Fibroblast of skin of scalp (primary cell): ENCODE measurements at regions not wholly inside any gene's neighbourhood (a gene's known extent, or its start where the extent isn't known, plus 50 kb on each side); places are given as distances from the start of the nearest gene placed in this dataset.
A peak's percentile ranks its signal among the peaks of the same experiment; 100 is the strongest.

Source experiments
- DNase-seq: peaks from one replicate; pipeline ENCODE4 v3.0.0-alpha.2; 2013

- DNase-seq: no peak
Measured at GRCh38 chr11:92804388-92804966, 165.0 kb upstream of the MTNR1B start.

DNA sequence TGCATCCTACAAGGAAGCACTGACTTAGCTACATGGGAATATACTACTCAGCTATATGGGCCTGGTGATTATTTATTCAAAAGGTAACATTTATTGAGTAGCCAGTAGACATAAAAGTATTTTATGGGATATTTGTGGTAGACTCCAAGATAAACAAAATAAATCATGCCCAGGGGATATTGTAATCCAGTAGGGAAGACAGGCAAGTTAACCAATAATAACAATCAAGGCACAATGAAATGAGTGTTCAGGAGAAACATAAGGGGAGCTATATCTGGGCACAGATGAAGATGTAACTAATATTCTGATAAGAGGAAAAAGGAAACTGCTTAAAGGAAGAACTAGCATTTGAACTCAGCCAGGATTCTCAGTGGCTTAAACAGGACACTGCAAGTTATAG, 161.4 kb upstream of the MTNR1B start:
- no peak for DNase-seq

DNA sequence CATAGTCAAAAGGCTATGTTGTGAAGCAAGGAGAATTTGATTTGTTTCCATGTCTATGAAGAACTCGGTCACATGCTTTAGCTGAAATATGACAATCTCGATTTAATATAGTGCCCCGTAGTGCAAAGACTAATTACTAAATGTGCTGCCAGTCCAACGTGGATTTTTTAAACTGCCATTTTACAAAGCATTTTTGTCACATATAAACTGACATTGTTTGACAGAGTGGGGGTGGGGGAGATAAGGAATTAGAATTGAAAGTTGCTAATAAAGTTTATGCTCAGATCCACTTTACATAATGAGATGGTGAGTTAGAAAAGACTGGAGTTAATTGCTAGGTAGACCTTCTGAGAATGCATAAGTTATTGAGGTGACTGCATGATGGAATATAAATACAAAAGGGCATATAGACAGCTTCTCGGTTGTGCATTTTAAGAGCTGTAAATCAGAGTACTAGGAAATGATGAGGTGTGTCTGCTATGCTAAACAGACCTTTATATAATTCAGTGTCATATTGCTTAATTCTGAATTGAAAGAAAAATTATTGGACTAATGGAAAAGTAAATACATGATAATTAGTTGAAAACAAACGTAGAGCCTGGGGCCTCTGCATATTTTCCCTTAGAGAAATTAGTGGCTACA, 158.9 kb upstream of the MTNR1B start:
- DNase-seq: no peak

GRCh38 chr11:92811341-92811740, 158.1 kb upstream of the MTNR1B start:
- peak; percentile 3 for DNase-seq

DNA sequence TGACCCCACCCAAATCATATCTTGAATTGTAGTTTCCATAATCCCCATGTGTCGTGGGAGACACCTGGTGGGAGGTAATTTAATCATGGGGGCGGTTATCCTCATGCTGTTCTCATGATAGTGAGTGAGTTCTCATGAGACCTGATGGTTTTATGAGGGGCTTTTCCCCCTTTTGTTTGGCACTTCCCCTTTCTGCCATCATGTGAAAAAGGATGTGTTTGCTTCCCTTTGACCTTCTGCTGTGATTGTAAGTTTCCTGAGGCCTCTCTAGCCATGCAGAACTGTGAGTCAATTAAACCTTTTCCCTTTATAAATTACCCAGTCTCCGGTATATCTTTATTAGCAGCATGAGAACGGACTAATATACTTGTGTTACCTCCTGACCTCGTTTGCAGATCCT, 156.6 kb upstream of the MTNR1B start:
- DNase-seq: no peak

DNA sequence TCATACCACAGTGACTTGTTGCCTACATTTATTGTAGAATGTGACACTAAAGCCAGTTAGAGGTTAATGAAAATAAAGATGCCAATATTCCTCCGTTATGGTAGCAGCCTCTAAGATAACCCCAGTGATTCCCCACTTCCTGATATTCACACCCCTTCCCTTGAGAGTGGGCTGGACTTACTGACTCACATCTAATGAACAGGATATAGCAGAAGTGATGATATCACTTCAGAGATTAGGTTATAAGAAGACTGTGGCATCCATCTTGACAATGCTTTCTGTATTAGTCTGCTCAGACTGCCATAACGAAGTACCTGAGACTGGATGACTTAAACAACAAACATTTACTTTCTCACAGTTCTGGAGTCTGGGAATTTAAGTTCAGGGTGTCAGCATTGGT, 149.6 kb upstream of the MTNR1B start:
- DNase-seq: no peak

GRCh38 chr11:92820860-92821259, 148.6 kb upstream of the MTNR1B start:
- DNase-seq: no peak

DNA sequence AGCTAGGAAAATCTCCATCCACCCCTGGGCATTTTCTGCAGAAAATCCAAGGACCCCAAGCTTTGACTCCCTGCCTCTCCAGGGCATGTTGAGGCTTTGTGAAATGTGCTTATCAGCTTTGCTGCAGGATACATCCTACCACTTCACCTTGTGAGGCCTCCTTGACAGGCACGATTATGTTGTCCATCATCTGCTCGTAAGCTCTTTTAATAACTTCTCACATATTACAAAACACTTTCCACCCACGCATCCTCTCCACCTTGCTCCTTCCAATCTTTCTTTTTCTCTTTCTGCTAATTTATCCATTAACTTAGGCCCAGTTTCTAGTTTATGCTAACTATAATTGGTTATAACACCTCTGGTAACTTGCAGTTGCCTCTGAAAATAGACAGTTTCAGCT, 147.0 kb upstream of the MTNR1B start:
- no peak for DNase-seq

- peak; percentile 62 for DNase-seq
Measured at GRCh38 chr11:92826136-92826535, 143.3 kb upstream of the MTNR1B start.

- no peak for DNase-seq
Measured at GRCh38 chr11:92826603-92827002, 142.8 kb upstream of the MTNR1B start.

- no peak for DNase-seq
Measured at GRCh38 chr11:92827132-92827531, 142.3 kb upstream of the MTNR1B start.

- DNase-seq: no peak
Measured at GRCh38 chr11:92828556-92828955, 140.9 kb upstream of the MTNR1B start.

- DNase-seq: no peak
Measured at GRCh38 chr11:92829121-92829520, 140.3 kb upstream of the MTNR1B start.

DNA sequence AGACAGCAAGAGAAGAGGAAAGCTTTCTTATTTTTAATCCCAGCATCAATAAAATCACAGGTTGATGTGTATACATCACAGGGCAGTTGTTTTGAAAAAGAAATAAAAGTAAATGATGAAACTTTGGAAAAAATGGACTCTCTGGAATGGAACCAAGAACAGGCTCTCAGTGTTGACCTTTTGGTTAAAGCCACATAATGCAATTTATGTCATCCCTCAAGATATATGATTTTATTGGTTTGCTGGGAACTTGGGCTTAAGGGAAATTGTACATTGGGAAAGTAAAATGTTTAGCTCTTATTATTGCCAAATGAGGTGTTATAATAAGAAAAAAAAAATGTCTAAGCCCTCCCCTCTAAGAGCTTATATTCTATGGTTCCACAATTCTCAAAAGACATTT, 139.8 kb upstream of the MTNR1B start:
- no peak for DNase-seq

GRCh38 chr11:92830377-92831155, 138.9 kb upstream of the MTNR1B start:
- no peak for DNase-seq

- no peak for DNase-seq
Measured at GRCh38 chr11:92834296-92835020, 135.0 kb upstream of the MTNR1B start.

- no peak for DNase-seq
Measured at GRCh38 chr11:92837595-92837994, 131.9 kb upstream of the MTNR1B start.

GRCh38 chr11:92838759-92839310, 130.6 kb upstream of the MTNR1B start:
- peak; percentile 14 for DNase-seq

- no peak for DNase-seq
Measured at GRCh38 chr11:92839450-92839849, 130.0 kb upstream of the MTNR1B start.

- peak; percentile 45 for DNase-seq
Measured at GRCh38 chr11:92841719-92842118, 127.7 kb upstream of the MTNR1B start.

GRCh38 chr11:92843455-92843854, 126.0 kb upstream of the MTNR1B start:
- no peak for DNase-seq

GRCh38 chr11:92844197-92844596, 125.3 kb upstream of the MTNR1B start:
- no peak for DNase-seq

DNA sequence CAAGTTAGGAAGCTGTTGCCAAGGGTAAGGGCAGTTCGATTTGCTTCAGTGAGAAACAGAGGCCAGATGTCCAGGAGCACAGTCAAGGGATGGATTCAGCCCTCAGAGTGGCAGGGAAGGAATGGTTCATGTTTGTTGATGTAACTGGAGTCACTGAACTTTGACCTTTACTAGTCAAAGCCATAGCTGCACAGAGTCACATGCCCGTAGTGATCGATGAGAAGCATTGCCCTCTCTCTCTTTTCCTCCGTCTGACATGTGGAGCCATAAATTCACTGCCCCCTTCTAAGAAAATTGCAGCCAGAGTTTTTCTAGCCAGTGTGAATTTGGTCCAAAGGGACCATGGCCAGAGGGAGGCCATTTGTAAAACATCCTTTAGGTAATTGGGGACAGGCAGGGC, 124.1 kb upstream of the MTNR1B start:
- DNase-seq: no peak
